IPS-20b (cell line): ENCODE measurements at regions not wholly inside any gene's neighbourhood (a gene's known extent, or its start where the extent isn't known, plus 50 kb on each side); places are given as distances from the start of the nearest gene placed in this dataset.
A peak's percentile ranks its signal among the peaks of the same experiment; 100 is the strongest.

Source experiments
- H3K27ac ChIP-seq: one replicate; pipeline ENCODE4 v1.5.1; 2013; ENCODE audit warnings: low read length
- H3K27me3 ChIP-seq: 2 replicates; pipeline ENCODE4 v1.6.1; 2013; ENCODE audit warnings: mild to moderate bottlenecking, low read length, inconsistent platforms; ENCODE audit not compliant: insufficient read depth
- H3K36me3 ChIP-seq: 2 replicates; pipeline ENCODE4 v1.6.1; 2013; ENCODE audit warnings: low read depth, mild to moderate bottlenecking, inconsistent platforms, low read length, moderate library complexity; ENCODE audit not compliant: insufficient read depth
- H3K4me1 ChIP-seq: 2 replicates; pipeline ENCODE4 v1.6.1; 2013; ENCODE audit warnings: mild to moderate bottlenecking, control low read depth, inconsistent platforms, low read length, moderate library complexity; ENCODE audit not compliant: insufficient read depth
- H3K4me3 ChIP-seq: 2 replicates; pipeline ENCODE4 v1.5.1; 2013; ENCODE audit warnings: mild to moderate bottlenecking, low read length, inconsistent platforms
- H3K9ac ChIP-seq: 2 replicates; pipeline ENCODE4 v1.6.1; 2013; ENCODE audit warnings: low read depth, mild to moderate bottlenecking, inconsistent platforms, low read length, moderate library complexity
- H3K9me3 ChIP-seq: 2 replicates; pipeline ENCODE4 v1.6.1; 2013; ENCODE audit warnings: mild to moderate bottlenecking, low read depth, low read length, inconsistent platforms; ENCODE audit not compliant: insufficient read depth

- no peaks in the 10 kb centered on the region for H3K27me3 ChIP-seq
- no peak overlapping the region for H3K27ac ChIP-seq
- no peaks in the 10 kb centered on the region for H3K36me3 ChIP-seq
- H3K4me3 ChIP-seq = no peak overlapping the region
- H3K9me3 ChIP-seq = peaks cover 27% of the 10 kb centered on the region
- no peak overlapping the region for H3K9ac ChIP-seq
- peaks cover 20% of the 10 kb centered on the region for H3K4me1 ChIP-seq
These were observed 135.6 kb upstream of the BACH2 start for GRCh38 chr6:90432041-90432775.

- Histone ChIP-seq H3K4me3 (no peak overlapping the region), H3K27me3 (no peaks in the 10 kb centered on the region), H3K36me3 (no peaks in the 10 kb centered on the region)
These were observed 134.9 kb upstream of the BACH2 start for GRCh38 chr6:90431576-90431975.

GRCh38 chr6:90429713-90430112 is 133.1 kb upstream of the BACH2 start:
- Histone ChIP-seq H3K36me3 (no peaks in the 10 kb centered on the region), H3K27me3 (no peaks in the 10 kb centered on the region), H3K9me3 (peaks cover 27% of the 10 kb centered on the region), H3K4me1 (peaks cover under 1% of the 10 kb centered on the region; the same call in 1 of the 2 replicates), H3K4me3 (no peak overlapping the region), H3K27ac (no peak overlapping the region), H3K9ac (no peak overlapping the region)

More at GRCh38 chr6:90431576-90431975, 134.9 kb upstream of the BACH2 start:
- H3K4me1 ChIP-seq = peaks cover 19% of the 10 kb centered on the region
- H3K9ac ChIP-seq = no peak overlapping the region
- no peak overlapping the region for H3K27ac ChIP-seq
- H3K9me3 ChIP-seq = peaks cover 27% of the 10 kb centered on the region

DNA sequence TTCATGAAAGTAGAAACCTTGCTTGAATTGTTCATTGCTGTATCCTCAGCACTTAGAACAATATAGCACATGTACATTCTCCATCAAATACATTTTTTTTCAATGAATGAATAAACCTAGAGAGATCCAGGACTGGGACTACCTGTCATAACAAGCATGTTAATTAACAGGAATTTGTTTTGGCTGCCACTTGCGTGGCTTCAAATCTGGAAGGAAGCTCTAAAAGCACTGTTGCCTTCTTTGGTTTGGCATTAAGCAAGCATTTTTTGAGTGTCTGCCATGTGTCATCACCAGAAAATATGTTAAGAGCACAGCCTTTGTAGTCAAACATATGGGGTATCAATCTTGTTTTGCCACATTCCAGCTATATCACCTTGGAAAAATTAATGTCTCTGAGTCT is 131.9 kb upstream of the BACH2 start:
- Histone ChIP-seq H3K27ac (no peak overlapping the region), H3K4me3 (no peak overlapping the region), H3K36me3 (no peaks in the 10 kb centered on the region), H3K27me3 (no peaks in the 10 kb centered on the region), H3K9me3 (peaks cover 22% of the 10 kb centered on the region), H3K4me1 (no peaks in the 10 kb centered on the region), H3K9ac (no peak overlapping the region)

GRCh38 chr6:90425161-90425641 is 128.6 kb upstream of the BACH2 start:
- no peak overlapping the region for H3K9ac ChIP-seq
- H3K27ac ChIP-seq = no peak overlapping the region
- peaks cover 18% of the 10 kb centered on the region for H3K9me3 ChIP-seq
- H3K4me1 ChIP-seq = no peaks in the 10 kb centered on the region
- H3K27me3 ChIP-seq = no peaks in the 10 kb centered on the region
- H3K36me3 ChIP-seq = no peaks in the 10 kb centered on the region
- H3K4me3 ChIP-seq = no peak overlapping the region

DNA sequence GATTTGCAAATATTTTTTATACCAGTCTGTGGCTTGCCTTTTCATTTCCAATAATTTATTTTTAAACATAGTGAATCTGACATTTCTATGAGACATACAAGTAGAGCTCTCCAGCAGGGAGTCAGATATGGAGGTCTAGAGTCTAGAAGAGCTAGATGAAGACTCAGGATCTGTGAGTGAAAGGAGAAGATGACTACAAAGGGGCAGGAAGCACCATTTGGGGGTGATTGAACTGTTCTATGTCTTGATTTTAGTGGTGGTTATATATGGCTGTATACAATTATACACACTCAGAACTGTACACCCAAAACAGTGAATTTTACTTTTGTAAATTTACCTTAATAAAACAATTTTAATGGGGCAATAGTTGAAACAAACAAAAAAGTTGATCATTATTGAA is 127.9 kb upstream of the BACH2 start:
- H3K4me1 ChIP-seq = no peaks in the 10 kb centered on the region
- no peaks in the 10 kb centered on the region for H3K36me3 ChIP-seq
- peaks cover 12% of the 10 kb centered on the region; the same call in 1 of the 2 replicates for H3K9me3 ChIP-seq
- no peaks in the 10 kb centered on the region for H3K27me3 ChIP-seq
- H3K9ac ChIP-seq = no peak overlapping the region
- no peak overlapping the region for H3K27ac ChIP-seq
- H3K4me3 ChIP-seq = no peak overlapping the region

DNA sequence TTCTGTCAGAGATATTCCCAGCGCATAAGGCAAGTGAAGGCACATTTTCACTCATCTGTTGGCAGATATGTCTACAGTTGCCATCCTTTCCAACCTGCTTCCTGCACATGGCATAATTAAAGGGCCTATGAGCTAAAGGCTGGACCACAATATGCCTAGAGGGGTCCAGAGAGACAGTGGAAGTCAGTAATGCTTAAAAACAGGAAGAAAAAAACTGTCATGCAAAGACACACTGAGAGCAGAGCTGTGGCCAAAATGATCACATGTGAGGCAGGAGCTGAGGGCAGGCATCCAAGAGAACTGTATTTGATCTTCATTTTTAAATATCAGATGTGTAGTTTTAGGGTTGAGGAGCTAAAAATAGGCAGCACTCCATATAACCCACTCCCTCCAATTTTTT is 125.0 kb upstream of the BACH2 start:
- Histone ChIP-seq H3K9me3 (no peaks in the 10 kb centered on the region), H3K36me3 (no peaks in the 10 kb centered on the region), H3K4me1 (no peaks in the 10 kb centered on the region), H3K9ac (no peak overlapping the region), H3K27ac (no peak overlapping the region), H3K27me3 (no peaks in the 10 kb centered on the region), H3K4me3 (no peak overlapping the region)

DNA sequence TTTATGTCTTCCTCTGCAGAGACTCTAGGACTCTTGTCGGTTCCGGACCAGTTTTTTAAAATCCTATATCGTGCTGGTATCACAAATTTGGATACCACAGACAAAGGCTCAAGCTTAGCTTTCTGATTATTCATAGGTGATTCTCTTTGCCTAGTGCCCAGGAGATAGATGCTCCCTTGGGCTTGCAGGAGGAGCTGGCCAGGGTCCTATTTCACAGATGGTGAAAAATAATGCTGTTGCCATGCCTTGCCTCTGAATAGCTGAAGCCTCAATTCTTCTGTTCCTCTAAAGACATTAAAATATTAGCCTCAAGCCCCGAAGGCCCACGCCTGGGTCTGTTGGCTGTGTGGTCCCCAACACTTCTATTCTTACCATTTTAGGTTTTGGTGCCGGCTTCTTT is 123.9 kb upstream of the BACH2 start:
- Histone ChIP-seq H3K27ac (no peak overlapping the region), H3K27me3 (no peaks in the 10 kb centered on the region), H3K4me3 (no peak overlapping the region), H3K4me1 (no peaks in the 10 kb centered on the region), H3K9me3 (no peaks in the 10 kb centered on the region), H3K36me3 (no peaks in the 10 kb centered on the region), H3K9ac (no peak overlapping the region)

- Histone ChIP-seq H3K4me1 (peaks cover 14% of the 10 kb centered on the region; the same call in 1 of the 2 replicates), H3K27me3 (peaks cover 12% of the 10 kb centered on the region; the same call in 1 of the 2 replicates), H3K9ac (no peak overlapping the region), H3K36me3 (no peaks in the 10 kb centered on the region), H3K9me3 (no peaks in the 10 kb centered on the region), H3K4me3 (no peak overlapping the region), H3K27ac (no peak overlapping the region)
These were observed 120.7 kb upstream of the BACH2 start for GRCh38 chr6:90417385-90417784.

- Histone ChIP-seq H3K9me3 (no peaks in the 10 kb centered on the region), H3K4me3 (no peak overlapping the region), H3K36me3 (no peaks in the 10 kb centered on the region), H3K9ac (no peak overlapping the region), H3K4me1 (peaks cover 14% of the 10 kb centered on the region; the same call in 1 of the 2 replicates), H3K27ac (no peak overlapping the region), H3K27me3 (peaks cover 15% of the 10 kb centered on the region; the same call in 1 of the 2 replicates)
These were observed 119.7 kb upstream of the BACH2 start for GRCh38 chr6:90416322-90416721.

GRCh38 chr6:90415178-90415577 is 118.5 kb upstream of the BACH2 start:
- Histone ChIP-seq H3K27ac (no peak overlapping the region), H3K36me3 (no peaks in the 10 kb centered on the region), H3K9me3 (no peaks in the 10 kb centered on the region), H3K4me3 (no peak overlapping the region), H3K9ac (no peak overlapping the region), H3K4me1 (peaks cover 14% of the 10 kb centered on the region; the same call in 1 of the 2 replicates), H3K27me3 (peaks cover 15% of the 10 kb centered on the region; the same call in 1 of the 2 replicates)

- 0 out of 2 replicates have a peak overlapping the region, but pooled peaks have one; percentile 49 for H3K4me3 ChIP-seq
- no peaks in the 10 kb centered on the region for H3K36me3 ChIP-seq
- peaks cover 15% of the 10 kb centered on the region; the same call in 1 of the 2 replicates for H3K27me3 ChIP-seq
- no peaks in the 10 kb centered on the region for H3K9me3 ChIP-seq
- H3K4me1 ChIP-seq = peaks cover 14% of the 10 kb centered on the region; the same call in 1 of the 2 replicates
- no peak overlapping the region for H3K27ac ChIP-seq
- no peak overlapping the region for H3K9ac ChIP-seq
These were observed 117.7 kb upstream of the BACH2 start for GRCh38 chr6:90414352-90414751.
